ENCODE measurements at regions not wholly inside any gene's neighbourhood (a gene's known extent, or its start where the extent isn't known, plus 50 kb on each side); places are given as distances from the start of the nearest gene placed in this dataset.

DNA sequence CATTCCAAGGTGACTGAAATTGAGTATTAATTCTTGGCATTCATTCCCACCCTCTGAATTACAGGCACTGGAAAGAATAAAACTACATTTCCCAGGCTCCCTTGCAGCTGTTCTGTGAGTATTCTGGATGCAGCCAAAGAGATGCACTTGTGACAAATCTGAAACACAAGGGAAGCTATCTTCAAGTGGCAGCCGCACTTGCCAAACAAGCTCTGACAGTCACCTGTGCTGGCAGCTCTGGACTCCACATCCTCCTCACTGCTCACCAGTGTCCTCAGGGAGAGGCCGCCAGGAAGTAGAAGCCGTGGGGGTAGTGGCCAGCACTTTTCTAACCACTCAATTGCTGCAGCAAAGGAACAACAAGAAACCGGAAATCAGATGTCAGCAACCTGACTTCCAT is 275.0 kb downstream of the NR2F1-AS1 start:
- no peaks in the 10 kb centered on the region for H3K27me3 ChIP-seq
- intact Hi-C loops (cut with DNase I; ENCODE audit: low total_unique reads) = no loop called here
- no peaks in the 10 kb centered on the region for H3K9me3 ChIP-seq
- no peak overlapping the region for H3K27ac ChIP-seq
- no peak for TF ChIP-seq CTCF (IDR thresholded peaks at IDR 0.05)
- H3K4me3 ChIP-seq = no peak overlapping the region
- no peaks in the 10 kb centered on the region for H3K4me1 ChIP-seq
- no peak for DNase-seq
- H3K36me3 ChIP-seq = no peaks in the 10 kb centered on the region

GRCh38 chr5:93304456-93305250 is 276.4 kb downstream of the NR2F1-AS1 start:
- Histone ChIP-seq H3K27ac (no peak overlapping the region), H3K4me1 (no peaks in the 10 kb centered on the region), H3K4me3 (no peak overlapping the region), H3K36me3 (no peaks in the 10 kb centered on the region), H3K27me3 (no peaks in the 10 kb centered on the region), H3K9me3 (no peaks in the 10 kb centered on the region)
- no peak for DNase-seq
- no peak for TF ChIP-seq CTCF (IDR thresholded peaks at IDR 0.05)
- intact Hi-C loops (cut with DNase I; ENCODE audit: low total_unique reads) = no loop called here

DNA sequence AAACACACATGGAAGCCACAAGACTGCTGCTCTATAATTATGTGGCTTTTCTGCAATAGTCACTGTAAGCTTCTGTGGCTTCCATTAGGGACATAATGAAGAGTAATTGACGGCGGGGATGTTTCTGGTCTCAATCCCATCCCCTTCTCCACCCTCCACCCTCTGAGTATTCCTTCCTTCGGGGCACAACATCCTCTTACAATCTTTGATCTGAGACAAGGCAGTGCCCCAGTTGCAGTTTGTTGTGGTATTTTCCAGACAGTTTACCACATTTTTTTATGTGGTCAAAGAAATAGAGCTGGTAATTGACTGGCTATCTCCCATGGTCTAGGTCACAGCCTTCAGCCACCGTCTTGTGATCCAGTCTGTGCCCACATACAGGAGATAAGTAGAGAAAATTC is 277.7 kb downstream of the NR2F1-AS1 start:
- no peaks in the 10 kb centered on the region for H3K9me3 ChIP-seq
- H3K27me3 ChIP-seq = no peaks in the 10 kb centered on the region
- H3K27ac ChIP-seq = no peak overlapping the region
- no peak for DNase-seq
- H3K36me3 ChIP-seq = no peaks in the 10 kb centered on the region
- no peak overlapping the region for H3K4me3 ChIP-seq
- intact Hi-C loops (cut with DNase I; ENCODE audit: low total_unique reads) = no loop called here
- TF ChIP-seq CTCF (IDR thresholded peaks at IDR 0.05) = no peak
- H3K4me1 ChIP-seq = no peaks in the 10 kb centered on the region

DNA sequence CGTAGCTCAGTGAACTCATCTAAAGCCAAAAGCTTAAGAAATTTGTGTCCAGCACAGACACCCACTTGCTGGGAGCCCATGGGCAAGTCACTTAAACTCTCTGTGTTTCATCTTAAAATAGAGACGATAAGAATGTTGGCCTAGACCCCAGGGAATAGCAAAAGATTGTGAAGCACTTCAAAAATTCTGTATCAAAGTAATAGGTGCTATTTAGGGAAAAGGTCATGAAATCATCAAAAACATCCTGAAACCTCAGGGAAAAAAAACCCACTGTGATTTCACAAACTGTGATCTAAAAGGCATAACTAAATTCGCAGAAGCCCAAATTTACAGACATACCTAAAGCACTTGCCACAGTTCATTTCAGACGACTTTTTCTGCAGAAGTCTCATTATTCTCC is 278.3 kb downstream of the NR2F1-AS1 start:
- H3K36me3 ChIP-seq = no peaks in the 10 kb centered on the region
- no peaks in the 10 kb centered on the region for H3K4me1 ChIP-seq
- intact Hi-C loops (cut with DNase I; ENCODE audit: low total_unique reads) = no loop called here
- H3K9me3 ChIP-seq = no peaks in the 10 kb centered on the region
- no peak for DNase-seq
- no peak overlapping the region for H3K4me3 ChIP-seq
- no peak for TF ChIP-seq CTCF (IDR thresholded peaks at IDR 0.05)
- H3K27ac ChIP-seq = no peak overlapping the region
- H3K27me3 ChIP-seq = no peaks in the 10 kb centered on the region

DNA sequence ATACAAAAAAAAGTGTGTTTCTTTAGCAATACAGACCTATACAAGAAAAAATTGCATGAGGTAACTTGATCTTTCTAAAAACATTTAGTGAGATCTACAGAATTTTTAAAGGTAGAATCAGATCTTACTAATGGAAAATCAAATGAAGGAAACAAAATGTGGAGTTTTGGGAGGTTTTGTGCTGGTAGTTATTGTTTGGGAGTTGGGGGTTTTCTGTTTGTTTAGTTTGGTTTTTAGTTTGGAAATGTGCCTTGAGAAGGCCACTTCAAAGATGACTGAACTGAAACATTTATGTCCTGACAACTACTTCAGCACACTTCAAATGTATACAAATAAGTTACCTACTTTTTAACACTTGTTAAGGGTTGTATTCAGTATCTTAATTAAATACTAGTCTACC is 280.1 kb downstream of the NR2F1-AS1 start:
- H3K36me3 ChIP-seq = no peaks in the 10 kb centered on the region
- no peak for DNase-seq

More for the DNA sequence above, 280.1 kb downstream of the NR2F1-AS1 start:
- Histone ChIP-seq H3K4me3 (no peak overlapping the region), H3K4me1 (no peaks in the 10 kb centered on the region), H3K9me3 (no peaks in the 10 kb centered on the region), H3K27ac (no peak overlapping the region), H3K27me3 (no peaks in the 10 kb centered on the region)
- intact Hi-C loops (cut with DNase I; ENCODE audit: low total_unique reads) = no loop called here
- TF ChIP-seq CTCF (IDR thresholded peaks at IDR 0.05) = no peak

Measured in tibial artery (tissue), 4 donors.